Mammary epithelial cell (primary cell): ENCODE measurements at regions not wholly inside any gene's neighbourhood (a gene's known extent, or its start where the extent isn't known, plus 50 kb on each side); places are given as distances from the start of the nearest gene placed in this dataset.

ENCODE experiments used
- EZH2 ChIP-seq: IDR thresholded peaks from 2 replicates; pipeline ENCODE4 v1.6.1; 2012; ENCODE audit warnings: low read length, inconsistent platforms, borderline replicate concordance
- TF ChIP-seq, protein P1 (sequence below), 2 donors: IDR thresholded peaks in 1 of 2; conservative IDR thresholded peaks in 1 of 2; 2 replicates each; pipeline ENCODE4 v1.5.1; 2011 to 2012; ENCODE audit warnings: inconsistent platforms in 2 of 2, low read length in 2 of 2, mild to moderate bottlenecking in 2 of 2, control low read depth in 1 of 2, low read depth in 1 of 2; ENCODE audit not compliant: insufficient read depth in 1 of 2; ENCODE audit errors: extremely low read depth in 1 of 2

DNA sequence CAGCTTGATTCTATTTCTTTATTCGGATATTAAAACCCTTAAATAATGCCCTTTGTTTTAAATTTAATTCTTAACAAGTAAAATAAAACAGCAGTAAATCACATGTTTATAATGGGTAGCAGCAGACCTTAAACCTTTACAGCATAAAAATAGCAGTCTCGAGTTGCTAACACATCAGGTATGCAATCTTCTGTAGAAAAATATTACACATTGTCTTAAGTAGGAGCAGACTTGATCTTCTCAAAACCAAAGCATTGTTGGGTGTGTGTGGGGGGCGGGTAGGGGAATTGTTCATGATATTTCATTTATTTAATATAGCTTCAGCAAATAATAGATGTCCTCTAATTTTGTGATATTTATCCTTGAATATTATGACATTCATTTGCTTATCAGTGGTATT lies 331.4 kb downstream of the PCDH7 start:
- TF ChIP-seq, protein P1, sequence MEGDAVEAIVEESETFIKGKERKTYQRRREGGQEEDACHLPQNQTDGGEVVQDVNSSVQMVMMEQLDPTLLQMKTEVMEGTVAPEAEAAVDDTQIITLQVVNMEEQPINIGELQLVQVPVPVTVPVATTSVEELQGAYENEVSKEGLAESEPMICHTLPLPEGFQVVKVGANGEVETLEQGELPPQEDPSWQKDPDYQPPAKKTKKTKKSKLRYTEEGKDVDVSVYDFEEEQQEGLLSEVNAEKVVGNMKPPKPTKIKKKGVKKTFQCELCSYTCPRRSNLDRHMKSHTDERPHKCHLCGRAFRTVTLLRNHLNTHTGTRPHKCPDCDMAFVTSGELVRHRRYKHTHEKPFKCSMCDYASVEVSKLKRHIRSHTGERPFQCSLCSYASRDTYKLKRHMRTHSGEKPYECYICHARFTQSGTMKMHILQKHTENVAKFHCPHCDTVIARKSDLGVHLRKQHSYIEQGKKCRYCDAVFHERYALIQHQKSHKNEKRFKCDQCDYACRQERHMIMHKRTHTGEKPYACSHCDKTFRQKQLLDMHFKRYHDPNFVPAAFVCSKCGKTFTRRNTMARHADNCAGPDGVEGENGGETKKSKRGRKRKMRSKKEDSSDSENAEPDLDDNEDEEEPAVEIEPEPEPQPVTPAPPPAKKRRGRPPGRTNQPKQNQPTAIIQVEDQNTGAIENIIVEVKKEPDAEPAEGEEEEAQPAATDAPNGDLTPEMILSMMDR (conservative IDR thresholded peaks at IDR 0.05 in 1 of 2, IDR thresholded peaks at IDR 0.05 in 1 of 2; ENCODE audit: extremely low read depth in 1 of 2, insufficient read depth in 1 of 2, low read depth in 1 of 2, low read length in 2 of 2), result no peak
- no peak for TF ChIP-seq EZH2
